HepG2 (cell line): ENCODE measurements at regions not wholly inside any gene's neighbourhood (a gene's known extent, or its start where the extent isn't known, plus 50 kb on each side); places are given as distances from the start of the nearest gene placed in this dataset.

ENCODE experiments used
- ARID2 ChIP-seq: sonication (generic); formaldehyde crosslinking; IDR thresholded peaks from 2 replicates; pipeline ENCODE4 v1.8.1; 2022; ENCODE audit warnings: mild to moderate bottlenecking, missing genetic modification reagents, borderline replicate concordance
- CEBPB ChIP-seq: IDR thresholded peaks from 2 replicates; pipeline ENCODE4 v1.6.1; 2011; ENCODE audit warnings: low read depth, low read length, improper control_type of control experiment, borderline replicate concordance
- HNF4A ChIP-seq: sonication (generic); formaldehyde crosslinking; IDR thresholded peaks from 2 replicates; pipeline ENCODE4 v1.4.0; 2020; ENCODE audit warnings: missing genetic modification reagents
- JUNB ChIP-seq: sonication (generic); formaldehyde crosslinking; IDR thresholded peaks from 2 replicates; pipeline ENCODE4 v1.8.0; 2022; ENCODE audit warnings: missing genetic modification reagents, mild to moderate bottlenecking, borderline replicate concordance
- KLF11 ChIP-seq: IDR thresholded peaks from 2 replicates; pipeline ENCODE4 v1.6.1; 2016; ENCODE audit warnings: missing compliant biosample characterization
- PHF5A ChIP-seq: IDR thresholded peaks from one replicate; pipeline ENCODE4 v1.6.1; 2018; ENCODE audit warnings: low read depth, missing genetic modification reagents; ENCODE audit not compliant: unreplicated experiment
- POLR2A ChIP-seq, 2 experiments: IDR thresholded peaks; 2 replicates each; pipeline ENCODE4 v1.6.1; 2011; ENCODE audit warnings: low read depth in 2 of 2, low read length in 2 of 2, mild to moderate bottlenecking in 1 of 2, moderate library complexity in 1 of 2; ENCODE audit not compliant: insufficient read depth in 1 of 2
- SAFB2 ChIP-seq: sonication (generic); formaldehyde crosslinking; IDR thresholded peaks from 2 replicates; pipeline ENCODE4 v1.5.1; 2020; ENCODE audit warnings: missing genetic modification reagents, low read depth, mild to moderate bottlenecking, borderline replicate concordance
- SRSF4 ChIP-seq: fragments of 200-400 bp; formaldehyde crosslinking; IDR thresholded peaks from one replicate; pipeline ENCODE4 v1.6.1; 2018; ENCODE audit warnings: mild to moderate bottlenecking, low read depth, low read length, moderate library complexity; ENCODE audit not compliant: poor library complexity, severe bottlenecking
- SRY ChIP-seq: sonication (generic); formaldehyde crosslinking; IDR thresholded peaks from 2 replicates; pipeline ENCODE4 v1.8.0; 2022; ENCODE audit warnings: mild to moderate bottlenecking, missing genetic modification reagents
- ZFP36L2 ChIP-seq: sonication (generic); formaldehyde crosslinking; IDR thresholded peaks from 2 replicates; pipeline ENCODE4 v1.4.0; 2020; ENCODE audit warnings: missing genetic modification reagents
- ZFP82 ChIP-seq: sonication (generic); formaldehyde crosslinking; IDR thresholded peaks from 2 replicates; pipeline ENCODE4 v1.5.1; 2020; ENCODE audit warnings: mild to moderate bottlenecking, missing genetic modification reagents, borderline replicate concordance
- ZNF280D ChIP-seq: sonication (generic); formaldehyde crosslinking; IDR thresholded peaks from 2 replicates; pipeline ENCODE4 v1.5.1; 2020; ENCODE audit warnings: mild to moderate bottlenecking, missing genetic modification reagents
- ZNF281 ChIP-seq: sonication (generic); formaldehyde crosslinking; IDR thresholded peaks from 2 replicates; pipeline ENCODE4 v1.4.0; 2020; ENCODE audit warnings: missing genetic modification reagents, borderline replicate concordance
- ZNF430 ChIP-seq: sonication (generic); formaldehyde crosslinking; IDR thresholded peaks from 2 replicates; pipeline ENCODE4 v1.9.0; 2021; ENCODE audit warnings: mild to moderate bottlenecking, missing genetic modification reagents
- ZNF713 ChIP-seq: sonication (generic); formaldehyde crosslinking; IDR thresholded peaks from 2 replicates; pipeline ENCODE4 v1.4.0; 2020; ENCODE audit warnings: mild to moderate bottlenecking, missing genetic modification reagents
- ZNF781 ChIP-seq: sonication (generic); formaldehyde crosslinking; IDR thresholded peaks from 2 replicates; pipeline ENCODE4 v1.5.1; 2020; ENCODE audit warnings: borderline replicate concordance, mild to moderate bottlenecking, missing genetic modification reagents; ENCODE audit errors: not compliant biosample characterization
- TF ChIP-seq, protein P1 (sequence below): sonication (generic); formaldehyde crosslinking; IDR thresholded peaks from 2 replicates; pipeline ENCODE4 v1.5.1; 2020; ENCODE audit warnings: missing genetic modification reagents, mild to moderate bottlenecking, borderline replicate concordance
- TF ChIP-seq, protein P2 (sequence below): sonication (generic); formaldehyde crosslinking; IDR thresholded peaks from 2 replicates; pipeline ENCODE4 v1.9.0; 2021; ENCODE audit warnings: missing genetic modification reagents, borderline replicate concordance

- TF ChIP-seq ZNF430 (CRISPR knock-in tag) (0 out of 2 replicates have a peak, but pooled peaks have one; percentile 43), CEBPB (no peak), JUNB (CRISPR knock-in tag) (no peak), PHF5A (CRISPR knock-in tag) (no peak), SAFB2 (CRISPR knock-in tag) (no peak), ARID2 (0 out of 2 replicates have a peak, but pooled peaks have one; percentile 48), ZNF781 (CRISPR knock-in tag) (peak; percentile 49), ZNF713 (CRISPR knock-in tag) (no peak), ZNF281 (CRISPR knock-in tag) (peak; percentile 51; the same call in 1 of the 2 replicates), POLR2A (IDR thresholded peaks at IDR 0.05; ENCODE audit: insufficient read depth in 1 of 2, low read depth in 2 of 2, low read length in 2 of 2) (peak in 1 of 2 experiments; percentile 39; a peak in 1 of 4 replicates), ZNF280D (CRISPR knock-in tag) (0 out of 2 replicates have a peak, but pooled peaks have one; percentile 67), ZFP36L2 (CRISPR knock-in tag) (no peak), KLF11 (CRISPR knock-in tag) (peak; percentile 82), ZFP82 (no peak), SRSF4 (no peak), HNF4A (CRISPR knock-in tag) (peak; percentile 80), SRY (CRISPR knock-in tag) (no peak)
- TF ChIP-seq, protein P1, sequence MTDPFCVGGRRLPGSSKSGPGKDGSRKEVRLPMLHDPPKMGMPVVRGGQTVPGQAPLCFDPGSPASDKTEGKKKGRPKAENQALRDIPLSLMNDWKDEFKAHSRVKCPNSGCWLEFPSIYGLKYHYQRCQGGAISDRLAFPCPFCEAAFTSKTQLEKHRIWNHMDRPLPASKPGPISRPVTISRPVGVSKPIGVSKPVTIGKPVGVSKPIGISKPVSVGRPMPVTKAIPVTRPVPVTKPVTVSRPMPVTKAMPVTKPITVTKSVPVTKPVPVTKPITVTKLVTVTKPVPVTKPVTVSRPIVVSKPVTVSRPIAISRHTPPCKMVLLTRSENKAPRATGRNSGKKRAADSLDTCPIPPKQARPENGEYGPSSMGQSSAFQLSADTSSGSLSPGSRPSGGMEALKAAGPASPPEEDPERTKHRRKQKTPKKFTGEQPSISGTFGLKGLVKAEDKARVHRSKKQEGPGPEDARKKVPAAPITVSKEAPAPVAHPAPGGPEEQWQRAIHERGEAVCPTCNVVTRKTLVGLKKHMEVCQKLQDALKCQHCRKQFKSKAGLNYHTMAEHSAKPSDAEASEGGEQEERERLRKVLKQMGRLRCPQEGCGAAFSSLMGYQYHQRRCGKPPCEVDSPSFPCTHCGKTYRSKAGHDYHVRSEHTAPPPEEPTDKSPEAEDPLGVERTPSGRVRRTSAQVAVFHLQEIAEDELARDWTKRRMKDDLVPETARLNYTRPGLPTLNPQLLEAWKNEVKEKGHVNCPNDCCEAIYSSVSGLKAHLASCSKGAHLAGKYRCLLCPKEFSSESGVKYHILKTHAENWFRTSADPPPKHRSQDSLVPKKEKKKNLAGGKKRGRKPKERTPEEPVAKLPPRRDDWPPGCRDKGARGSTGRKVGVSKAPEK (CRISPR knock-in tag) = no peak
- TF ChIP-seq, protein P2, sequence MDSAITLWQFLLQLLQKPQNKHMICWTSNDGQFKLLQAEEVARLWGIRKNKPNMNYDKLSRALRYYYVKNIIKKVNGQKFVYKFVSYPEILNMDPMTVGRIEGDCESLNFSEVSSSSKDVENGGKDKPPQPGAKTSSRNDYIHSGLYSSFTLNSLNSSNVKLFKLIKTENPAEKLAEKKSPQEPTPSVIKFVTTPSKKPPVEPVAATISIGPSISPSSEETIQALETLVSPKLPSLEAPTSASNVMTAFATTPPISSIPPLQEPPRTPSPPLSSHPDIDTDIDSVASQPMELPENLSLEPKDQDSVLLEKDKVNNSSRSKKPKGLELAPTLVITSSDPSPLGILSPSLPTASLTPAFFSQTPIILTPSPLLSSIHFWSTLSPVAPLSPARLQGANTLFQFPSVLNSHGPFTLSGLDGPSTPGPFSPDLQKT (CRISPR knock-in tag) = no peak
These were observed 113.4 kb downstream of the ASB7 start (continued) for GRCh38 chr15:100715571-100716455.
